Nephron (organoid): ENCODE measurements at regions not wholly inside any gene's neighbourhood (a gene's known extent, or its start where the extent isn't known, plus 50 kb on each side); places are given as distances from the start of the nearest gene placed in this dataset.

Experiments
- H3K27ac Mint-ChIP-seq, 3 experiments: 2 replicates each; pipeline ENCODE4 v1.8.0; 2020; ENCODE audit warnings: mixed read lengths in 3 of 3, mild to moderate bottlenecking in 2 of 3, moderate library complexity in 1 of 3
- H3K27me3 Mint-ChIP-seq: 2 replicates; pipeline ENCODE4 v1.8.0; 2021; ENCODE audit warnings: low read depth, mild to moderate bottlenecking, moderate library complexity, mixed read lengths
- H3K36me3 Mint-ChIP-seq: 2 replicates; pipeline ENCODE4 v1.8.0; 2020; ENCODE audit warnings: low read depth, mixed read lengths
- H3K4me1 Mint-ChIP-seq: 2 replicates; pipeline ENCODE4 v1.8.0; 2020; ENCODE audit warnings: mixed read lengths
- H3K4me3 Mint-ChIP-seq, 3 experiments: 2 replicates each; pipeline ENCODE4 v1.8.0; 2020; ENCODE audit warnings: mild to moderate bottlenecking in 3 of 3, mixed read lengths in 3 of 3, moderate library complexity in 2 of 3
- H3K9me3 Mint-ChIP-seq: 2 replicates; pipeline ENCODE4 v1.8.0; 2020; ENCODE audit warnings: mixed read lengths
- CTCF ChIP-seq, 3 experiments: fragments of 200-600 bp; sonication (generic); IDR thresholded peaks; one replicate each; pipeline ENCODE4 v1.5.0; 2021; ENCODE audit warnings: antibody characterized with exemption in 3 of 3; ENCODE audit not compliant: unreplicated experiment in 3 of 3

DNA sequence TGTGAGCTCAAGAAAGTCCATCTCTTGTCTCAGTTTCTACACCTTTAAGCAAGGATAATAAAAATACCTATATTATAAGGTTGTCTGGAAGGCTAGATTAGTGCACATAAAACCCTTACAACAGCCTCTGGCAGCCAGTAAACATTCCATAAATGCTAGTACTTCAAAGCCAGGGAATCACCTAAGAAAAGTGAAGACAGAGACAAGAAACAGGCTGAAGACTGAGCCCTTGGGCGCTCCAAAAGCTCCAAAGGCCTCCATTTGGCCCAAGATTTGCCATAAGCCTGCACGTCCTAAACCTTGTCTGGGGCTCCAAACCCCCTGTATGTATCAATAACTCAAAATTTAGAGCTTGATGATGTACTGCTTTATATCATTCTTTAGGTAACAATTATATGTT lies 52.2 kb upstream of the AKIP1 start:
- H3K4me3 Mint-ChIP-seq, result no peak overlapping the region
- no peaks in the 10 kb centered on the region for H3K9me3 Mint-ChIP-seq
- TF ChIP-seq CTCF (IDR thresholded peaks at IDR 0.05; ENCODE audit: unreplicated experiment in 3 of 3), result no peak
- H3K27me3 Mint-ChIP-seq, result no peaks in the 10 kb centered on the region
- no peak overlapping the region for H3K27ac Mint-ChIP-seq
- H3K4me1 Mint-ChIP-seq, result peaks cover 9% of the 10 kb centered on the region
- H3K36me3 Mint-ChIP-seq, result no peaks in the 10 kb centered on the region
